ENCODE measurements at regions not wholly inside any gene's neighbourhood (a gene's known extent, or its start where the extent isn't known, plus 50 kb on each side); places are given as distances from the start of the nearest gene placed in this dataset.

- TF ChIP-seq ZNF462 (CRISPR knock-in tag; IDR thresholded peaks at IDR 0.05) (no peak), REST (IDR thresholded peaks at IDR 0.05; ENCODE audit: unreplicated experiment) (no peak), STAT1 (IDR thresholded peaks at IDR 0.05; ENCODE audit: unreplicated experiment) (no peak), ETS1 (IDR thresholded peaks at IDR 0.05) (no peak), JUNB (IDR thresholded peaks at IDR 0.05; ENCODE audit: unreplicated experiment) (no peak), POLR2AphosphoS5 (IDR thresholded peaks at IDR 0.05; ENCODE audit: low read depth) (no peak), EZH2 (IDR thresholded peaks at IDR 0.05; ENCODE audit: low read depth, unreplicated experiment) (no peak), ZNF114 (CRISPR knock-in tag; IDR thresholded peaks at IDR 0.05) (no peak)
Measured at GRCh38 chr6:56796196-56796532, 153.5 kb upstream of the DST start (continued).

Measured in GM23338 (cell line).